ENCODE measurements at regions not wholly inside any gene's neighbourhood (a gene's known extent, or its start where the extent isn't known, plus 50 kb on each side); places are given as distances from the start of the nearest gene placed in this dataset.

- H3K4me1 ChIP-seq = no peaks in the 10 kb centered on the region
- H3K27ac ChIP-seq = no peak overlapping the region
- no peak for DNase-seq
- intact Hi-C loops (cut with DNase I) = no loop called here
- no peak overlapping the region for H3K4me3 ChIP-seq
- no peak for ATAC-seq
- H3K9me3 ChIP-seq = no peaks in the 10 kb centered on the region
- TF ChIP-seq CTCF (IDR thresholded peaks at IDR 0.05) = no peak
- no peaks in the 10 kb centered on the region for H3K36me3 ChIP-seq
- H3K27me3 ChIP-seq = no peaks in the 10 kb centered on the region
Observed at GRCh38 chr1:73100216-73100615, 817.9 kb upstream of the NEGR1 start.

DNA sequence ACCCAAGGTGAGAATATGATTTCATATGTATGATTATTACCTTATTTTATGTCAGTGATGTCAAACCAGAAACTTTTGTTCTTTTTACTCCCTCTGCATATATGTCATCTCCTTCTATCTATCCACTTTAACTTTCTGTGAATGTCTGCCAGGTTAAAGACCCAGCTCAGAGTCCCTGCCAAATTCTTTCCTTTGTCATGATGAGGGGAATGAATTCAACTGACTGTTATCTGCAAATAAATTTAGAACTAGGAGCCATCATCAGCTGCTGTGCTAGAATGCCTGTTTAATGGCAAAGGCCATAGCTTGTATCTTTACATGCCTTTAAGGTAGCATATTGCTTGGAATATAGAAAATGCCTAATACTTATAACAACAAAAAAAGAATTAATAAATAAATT lies 815.6 kb upstream of the NEGR1 start:
- TF ChIP-seq CTCF (IDR thresholded peaks at IDR 0.05) = no peak
- ATAC-seq (no peak), DNase-seq (no peak)
- Histone ChIP-seq H3K4me3 (no peak overlapping the region), H3K27me3 (no peaks in the 10 kb centered on the region), H3K9me3 (no peaks in the 10 kb centered on the region), H3K36me3 (no peaks in the 10 kb centered on the region), H3K4me1 (no peaks in the 10 kb centered on the region), H3K27ac (no peak overlapping the region)
- intact Hi-C loops (cut with DNase I) = no loop called here

GRCh38 chr1:73096841-73097240 lies 814.5 kb upstream of the NEGR1 start:
- no peaks in the 10 kb centered on the region for H3K27me3 ChIP-seq
- H3K36me3 ChIP-seq = no peaks in the 10 kb centered on the region
- H3K4me3 ChIP-seq = no peak overlapping the region
- H3K9me3 ChIP-seq = no peaks in the 10 kb centered on the region
- TF ChIP-seq CTCF (IDR thresholded peaks at IDR 0.05) = no peak
- no peak overlapping the region for H3K27ac ChIP-seq
- DNase-seq (no peak), ATAC-seq (no peak)
- intact Hi-C loops (cut with DNase I) = no loop called here
- H3K4me1 ChIP-seq = no peaks in the 10 kb centered on the region

GRCh38 chr1:73092383-73092782 lies 810.0 kb upstream of the NEGR1 start:
- no peaks in the 10 kb centered on the region for H3K4me1 ChIP-seq
- no peak overlapping the region for H3K4me3 ChIP-seq
- H3K36me3 ChIP-seq = no peaks in the 10 kb centered on the region
- no peaks in the 10 kb centered on the region for H3K27me3 ChIP-seq
- ATAC-seq (no peak), DNase-seq (no peak)
- H3K27ac ChIP-seq = no peak overlapping the region
- intact Hi-C loops (cut with DNase I) = no loop called here
- TF ChIP-seq CTCF (IDR thresholded peaks at IDR 0.05) = no peak
- no peaks in the 10 kb centered on the region for H3K9me3 ChIP-seq

DNA sequence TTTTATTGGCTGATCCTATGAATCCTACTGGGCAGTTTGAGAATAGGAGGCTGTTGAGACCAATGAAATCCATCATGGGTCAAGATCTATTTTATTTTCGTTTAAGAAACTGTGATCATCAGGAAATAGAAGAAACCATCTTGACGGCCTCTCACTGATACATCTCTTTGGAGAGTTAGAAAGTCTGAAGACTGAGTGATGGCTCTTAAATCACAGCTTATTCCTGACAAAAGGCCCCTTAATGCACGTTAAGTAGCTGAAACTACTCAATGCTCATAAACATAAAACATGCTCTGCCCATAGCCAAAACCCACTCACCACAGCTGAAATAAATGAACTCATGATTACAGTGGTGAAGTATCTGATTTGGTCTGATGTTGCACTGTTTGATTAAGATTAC lies 784.5 kb upstream of the NEGR1 start:
- no peaks in the 10 kb centered on the region for H3K4me1 ChIP-seq
- no peaks in the 10 kb centered on the region for H3K36me3 ChIP-seq
- H3K9me3 ChIP-seq = no peaks in the 10 kb centered on the region
- intact Hi-C loops (cut with DNase I) = no loop called here
- DNase-seq (no peak), ATAC-seq (no peak)
- H3K27ac ChIP-seq = no peak overlapping the region
- no peak overlapping the region for H3K4me3 ChIP-seq
- TF ChIP-seq CTCF (IDR thresholded peaks at IDR 0.05) = no peak
- no peaks in the 10 kb centered on the region for H3K27me3 ChIP-seq

- no peaks in the 10 kb centered on the region for H3K27me3 ChIP-seq
- no peak for DNase-seq
- no peaks in the 10 kb centered on the region for H3K9me3 ChIP-seq
- no peak for ATAC-seq
- TF ChIP-seq CTCF (IDR thresholded peaks at IDR 0.05) = no peak
- H3K4me1 ChIP-seq = no peaks in the 10 kb centered on the region
- intact Hi-C loops (cut with DNase I) = no loop called here
- no peak overlapping the region for H3K27ac ChIP-seq
- no peaks in the 10 kb centered on the region for H3K36me3 ChIP-seq
- H3K4me3 ChIP-seq = no peak overlapping the region
Observed at GRCh38 chr1:73065339-73066041, 783.2 kb upstream of the NEGR1 start.
